Karpas-422 (cell line): ENCODE measurements at regions not wholly inside any gene's neighbourhood (a gene's known extent, or its start where the extent isn't known, plus 50 kb on each side); places are given as distances from the start of the nearest gene placed in this dataset.

Source experiments
- DNase-seq: peaks from one replicate; pipeline ENCODE4 v3.0.0-alpha.2; 2015
- H2AFZ ChIP-seq: fragments of 200-600 bp; sonication (generic); 2 replicates; pipeline ENCODE4 v1.6.1; 2014; ENCODE audit warnings: antibody characterized with exemption, low read length, mixed read lengths
- H3K27ac ChIP-seq: fragments of 200-600 bp; sonication (generic); 2 replicates; pipeline ENCODE4 v1.5.1; 2014; ENCODE audit warnings: mild to moderate bottlenecking, low read length, moderate library complexity
- H3K27me3 ChIP-seq: fragments of 200-600 bp; sonication (generic); 2 replicates; pipeline ENCODE4 v1.6.1; 2014; ENCODE audit warnings: low read length, mixed read lengths
- H3K36me3 ChIP-seq: fragments of 200-600 bp; sonication (generic); 2 replicates; pipeline ENCODE4 v1.6.1; 2014; ENCODE audit warnings: low read length, mixed read lengths; ENCODE audit not compliant: insufficient read depth
- H3K4me1 ChIP-seq: fragments of 200-600 bp; sonication (generic); 2 replicates; pipeline ENCODE4 v1.6.1; 2014; ENCODE audit warnings: mild to moderate bottlenecking, low read length, mixed read lengths
- H3K4me2 ChIP-seq: fragments of 200-600 bp; sonication (generic); 2 replicates; pipeline ENCODE4 v1.6.1; 2014; ENCODE audit warnings: low read length, low read depth, mild to moderate bottlenecking; ENCODE audit not compliant: poor library complexity, severe bottlenecking
- H3K4me3 ChIP-seq: fragments of 200-600 bp; sonication (generic); 2 replicates; pipeline ENCODE4 v1.5.1; 2014; ENCODE audit warnings: mild to moderate bottlenecking, antibody characterized with exemption, low read length, mixed read lengths
- H3K79me2 ChIP-seq: fragments of 200-600 bp; sonication (generic); 2 replicates; pipeline ENCODE4 v1.6.1; 2014; ENCODE audit warnings: mild to moderate bottlenecking, low read length, mixed read lengths
- H3K9ac ChIP-seq: fragments of 200-600 bp; sonication (generic); 2 replicates; pipeline ENCODE4 v1.6.0; 2014; ENCODE audit warnings: low read length
- H3K9me2 ChIP-seq: fragments of 200-600 bp; sonication (generic), shearing (Covaris generic); replicated peaks from 2 replicates; pipeline ENCODE4 v1.6.0; 2014; ENCODE audit warnings: mild to moderate bottlenecking, low read length, moderate library complexity; ENCODE audit not compliant: insufficient read depth
- H3K9me3 ChIP-seq: fragments of 300-700, 200-600 bp; sonication (generic); 2 replicates; pipeline ENCODE4 v1.6.1; 2014; ENCODE audit warnings: low read length, mixed read lengths
- H4K20me1 ChIP-seq: fragments of 200-600 bp; sonication (generic); 2 replicates; pipeline ENCODE4 v1.6.1; 2014; ENCODE audit warnings: mild to moderate bottlenecking, antibody characterized with exemption, low read length, low read depth; ENCODE audit not compliant: insufficient read depth

DNA sequence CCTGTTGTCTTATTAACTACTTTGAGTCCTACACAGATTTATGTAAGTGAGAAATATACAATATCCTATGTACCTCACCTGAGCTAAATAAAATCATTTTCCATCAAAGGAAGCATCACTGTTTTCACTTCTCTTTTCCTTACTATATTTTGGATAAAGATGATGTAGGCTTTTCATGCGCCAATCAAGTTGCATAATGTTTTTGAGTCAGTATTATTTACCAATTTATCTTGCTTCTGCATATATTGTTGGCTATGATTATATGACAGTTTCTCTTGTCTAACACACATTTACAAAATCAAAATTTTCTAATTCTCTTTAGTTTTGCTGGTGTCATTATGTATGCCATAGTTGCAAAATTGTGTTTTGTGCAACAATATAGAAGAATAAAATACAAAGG, 67.9 kb upstream of the FRY start:
- Histone ChIP-seq H3K27ac (no peak overlapping the region), H3K9me2 (no peaks in the 10 kb centered on the region), H2AFZ (no peak overlapping the region), H4K20me1 (no peaks in the 10 kb centered on the region), H3K9ac (no peak overlapping the region), H3K9me3 (no peaks in the 10 kb centered on the region), H3K27me3 (no peaks in the 10 kb centered on the region), H3K79me2 (no peaks in the 10 kb centered on the region), H3K4me3 (no peak overlapping the region), H3K36me3 (no peaks in the 10 kb centered on the region), H3K4me1 (no peaks in the 10 kb centered on the region), H3K4me2 (no peak overlapping the region)
- no peak for DNase-seq

DNA sequence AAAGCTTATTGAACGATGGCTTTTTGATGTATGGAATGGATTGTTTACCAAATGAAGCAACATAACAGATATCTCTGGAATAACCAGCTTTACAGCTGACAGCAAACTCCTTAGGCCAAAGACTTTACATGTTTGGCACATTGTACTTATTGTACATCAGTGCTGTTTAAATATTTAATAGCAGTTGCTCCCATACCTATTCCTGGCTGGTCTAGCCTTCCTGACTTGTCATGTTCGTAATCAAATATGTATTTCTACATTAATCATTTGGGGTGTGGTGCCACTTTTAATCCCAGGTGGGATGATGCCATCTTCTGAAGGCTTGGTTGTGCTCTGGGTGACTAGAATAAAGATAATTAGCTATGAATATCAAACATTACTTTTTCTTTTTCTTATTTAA, 67.4 kb upstream of the FRY start:
- Histone ChIP-seq H3K9me3 (no peaks in the 10 kb centered on the region), H2AFZ (no peak overlapping the region), H3K4me2 (no peak overlapping the region), H3K4me3 (no peak overlapping the region), H4K20me1 (no peaks in the 10 kb centered on the region), H3K27ac (no peak overlapping the region), H3K27me3 (no peaks in the 10 kb centered on the region), H3K9ac (no peak overlapping the region), H3K4me1 (no peaks in the 10 kb centered on the region), H3K9me2 (no peaks in the 10 kb centered on the region), H3K36me3 (no peaks in the 10 kb centered on the region), H3K79me2 (no peaks in the 10 kb centered on the region)
- DNase-seq, result no peak

DNA sequence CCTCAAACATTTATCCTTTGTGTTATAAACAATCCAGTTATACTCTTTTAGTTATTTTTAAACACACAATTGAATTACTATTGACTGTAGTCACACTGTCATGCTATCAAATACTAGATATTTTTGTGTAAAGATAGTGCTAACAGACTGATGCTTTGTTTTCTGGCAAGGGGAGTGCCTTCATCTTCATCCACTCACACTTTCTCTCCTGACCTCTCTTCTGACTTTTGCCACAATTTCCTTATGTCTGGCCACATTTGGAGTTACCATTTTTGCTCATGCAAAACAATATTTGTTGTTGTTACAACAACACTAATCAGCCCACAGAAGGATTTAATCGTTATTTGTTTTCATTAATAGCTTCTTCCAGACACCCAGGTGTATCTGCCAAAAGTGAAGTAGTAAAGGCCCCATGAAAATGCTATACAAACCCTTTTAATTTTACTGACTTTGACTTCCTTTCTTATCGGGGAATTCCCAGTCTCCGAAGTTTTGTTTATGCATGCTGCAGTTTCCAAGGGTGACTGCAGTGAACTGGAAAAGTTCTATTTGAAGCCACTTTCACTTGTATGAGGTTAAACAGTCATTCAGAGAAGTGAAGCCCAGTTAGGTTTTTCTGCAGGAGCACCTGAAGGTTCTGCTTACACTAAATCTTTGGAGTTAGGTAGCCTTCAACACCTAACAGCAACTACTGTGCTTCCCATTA, 66.1 kb upstream of the FRY start:
- no peak overlapping the region for H3K4me2 ChIP-seq
- H3K4me3 ChIP-seq, result no peak overlapping the region
- no peaks in the 10 kb centered on the region for H3K27me3 ChIP-seq
- no peaks in the 10 kb centered on the region for H3K4me1 ChIP-seq
- H3K79me2 ChIP-seq, result no peaks in the 10 kb centered on the region
- no peak overlapping the region for H2AFZ ChIP-seq
- no peaks in the 10 kb centered on the region for H3K9me3 ChIP-seq
- H3K36me3 ChIP-seq, result no peaks in the 10 kb centered on the region
- H3K27ac ChIP-seq, result no peak overlapping the region
- no peak for DNase-seq
- H4K20me1 ChIP-seq, result no peaks in the 10 kb centered on the region
- no peak overlapping the region for H3K9ac ChIP-seq
- no peaks in the 10 kb centered on the region for H3K9me2 ChIP-seq

DNA sequence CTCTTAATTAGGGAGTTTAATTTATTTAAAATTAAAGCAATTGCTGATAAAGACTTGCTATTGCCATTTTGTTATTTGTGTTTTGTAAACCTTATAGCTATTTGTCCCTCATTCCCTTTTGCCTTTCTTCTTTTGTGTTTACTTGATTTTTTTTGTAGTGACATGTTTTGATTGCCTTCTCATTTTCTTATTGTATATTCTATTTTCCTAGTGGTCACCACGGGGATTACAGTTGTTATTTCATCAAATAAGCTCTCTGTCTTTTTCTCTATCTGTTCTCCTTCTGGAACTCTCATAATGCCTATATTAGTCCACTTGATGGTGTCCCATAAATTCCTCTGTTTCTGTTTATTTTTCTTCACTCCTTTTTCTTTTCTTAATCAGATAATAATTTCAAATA, 64.4 kb upstream of the FRY start:
- H2AFZ ChIP-seq, result no peak overlapping the region
- no peak overlapping the region for H3K27ac ChIP-seq
- H3K4me2 ChIP-seq, result no peak overlapping the region
- no peak overlapping the region for H3K9ac ChIP-seq
- DNase-seq, result no peak
- H3K4me1 ChIP-seq, result no peaks in the 10 kb centered on the region
- H3K27me3 ChIP-seq, result no peaks in the 10 kb centered on the region
- no peaks in the 10 kb centered on the region for H4K20me1 ChIP-seq
- no peak overlapping the region for H3K4me3 ChIP-seq
- H3K9me3 ChIP-seq, result no peaks in the 10 kb centered on the region
- no peaks in the 10 kb centered on the region for H3K9me2 ChIP-seq
- no peaks in the 10 kb centered on the region for H3K36me3 ChIP-seq
- no peaks in the 10 kb centered on the region for H3K79me2 ChIP-seq

DNA sequence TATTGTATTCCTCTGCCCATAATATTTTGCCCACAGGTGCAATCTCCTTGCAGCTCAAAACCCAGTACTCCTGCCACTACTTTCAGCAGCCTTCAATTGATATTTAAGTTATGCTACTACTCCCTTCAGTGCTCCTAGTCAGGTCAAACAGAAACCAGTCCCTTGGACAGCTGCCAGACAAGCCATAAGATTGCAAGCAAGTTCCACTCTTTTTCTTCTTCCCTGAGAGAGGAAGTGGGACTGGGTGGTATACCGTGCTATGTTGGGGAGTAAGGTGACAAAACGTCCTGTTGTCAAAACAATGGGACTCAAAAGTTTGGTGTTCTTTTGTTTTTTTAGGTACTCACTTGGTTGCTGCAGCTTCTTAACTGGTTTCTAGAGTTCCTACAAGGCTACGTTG, 63.1 kb upstream of the FRY start:
- Histone ChIP-seq H3K4me3 (no peak overlapping the region), H3K27me3 (no peaks in the 10 kb centered on the region), H3K36me3 (no peaks in the 10 kb centered on the region), H3K79me2 (no peaks in the 10 kb centered on the region), H3K27ac (no peak overlapping the region), H3K4me1 (no peaks in the 10 kb centered on the region), H2AFZ (no peak overlapping the region), H3K9ac (no peak overlapping the region), H3K4me2 (no peak overlapping the region), H4K20me1 (no peaks in the 10 kb centered on the region), H3K9me2 (no peaks in the 10 kb centered on the region), H3K9me3 (no peaks in the 10 kb centered on the region)
- DNase-seq, result no peak

DNA sequence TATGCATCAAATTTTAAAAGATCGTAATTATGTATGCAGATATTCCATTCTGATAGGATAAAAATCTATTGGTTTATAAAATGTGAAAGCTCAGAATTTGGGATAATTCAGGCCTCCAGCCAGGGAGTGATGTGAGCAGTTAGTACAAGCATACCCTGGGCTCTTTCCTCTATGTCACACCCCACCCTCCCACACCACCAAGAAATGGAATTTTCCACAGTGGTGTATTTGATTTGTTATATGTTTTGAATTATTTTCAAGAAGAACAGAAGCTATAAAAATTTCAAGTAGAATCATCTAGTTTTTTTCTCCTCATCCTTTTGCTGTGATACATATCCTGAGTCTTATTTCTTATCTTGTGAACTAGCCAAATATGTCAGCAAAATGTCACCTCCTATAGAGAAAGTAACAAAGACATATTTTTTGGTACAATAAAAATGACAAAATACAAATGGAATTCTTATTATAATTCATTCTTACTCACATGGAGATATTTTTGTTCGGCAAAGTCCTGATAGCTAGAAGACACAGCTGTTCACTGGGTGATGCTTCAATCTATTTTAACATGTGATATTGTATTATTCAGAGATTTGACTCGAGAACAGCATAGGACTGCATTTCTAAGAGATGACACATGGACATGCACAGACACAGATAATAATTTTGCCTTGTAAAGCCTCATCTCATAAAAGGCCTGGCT, 61.2 kb upstream of the FRY start:
- Histone ChIP-seq H3K27me3 (no peaks in the 10 kb centered on the region), H2AFZ (no peak overlapping the region), H3K9ac (no peak overlapping the region), H3K9me2 (no peaks in the 10 kb centered on the region), H3K36me3 (no peaks in the 10 kb centered on the region), H3K27ac (no peak overlapping the region), H4K20me1 (no peaks in the 10 kb centered on the region), H3K4me2 (no peak overlapping the region), H3K4me1 (no peaks in the 10 kb centered on the region), H3K79me2 (no peaks in the 10 kb centered on the region), H3K4me3 (no peak overlapping the region), H3K9me3 (no peaks in the 10 kb centered on the region)
- no peak for DNase-seq

DNA sequence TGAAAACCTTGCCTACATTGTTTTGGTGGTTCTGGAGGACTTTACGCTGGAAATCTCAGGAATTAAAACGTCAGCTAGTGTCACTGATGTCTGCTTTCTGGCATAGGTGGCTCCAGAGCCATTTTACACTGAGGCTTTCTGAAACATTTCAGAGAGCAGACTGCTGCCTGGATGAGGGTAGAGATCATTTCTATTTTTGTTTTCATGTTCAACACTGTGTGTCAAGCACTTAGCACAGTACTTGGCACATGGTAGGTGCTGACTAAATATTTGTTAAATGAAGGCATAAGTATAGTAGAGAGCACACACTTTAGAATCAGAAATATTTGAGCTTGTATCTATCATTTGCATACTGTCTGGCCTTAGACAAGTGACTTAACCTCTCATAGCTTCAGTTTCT, 59.1 kb upstream of the FRY start:
- H3K4me3 ChIP-seq, result no peak overlapping the region
- no peaks in the 10 kb centered on the region for H3K27me3 ChIP-seq
- no peak overlapping the region for H3K4me2 ChIP-seq
- H3K4me1 ChIP-seq, result no peaks in the 10 kb centered on the region
- H4K20me1 ChIP-seq, result no peaks in the 10 kb centered on the region
- H3K36me3 ChIP-seq, result no peaks in the 10 kb centered on the region
- no peak overlapping the region for H3K27ac ChIP-seq
- H3K9me3 ChIP-seq, result no peaks in the 10 kb centered on the region
- no peak overlapping the region for H2AFZ ChIP-seq
- H3K9ac ChIP-seq, result no peak overlapping the region
- no peaks in the 10 kb centered on the region for H3K79me2 ChIP-seq
- no peak for DNase-seq
- H3K9me2 ChIP-seq, result no peaks in the 10 kb centered on the region

DNA sequence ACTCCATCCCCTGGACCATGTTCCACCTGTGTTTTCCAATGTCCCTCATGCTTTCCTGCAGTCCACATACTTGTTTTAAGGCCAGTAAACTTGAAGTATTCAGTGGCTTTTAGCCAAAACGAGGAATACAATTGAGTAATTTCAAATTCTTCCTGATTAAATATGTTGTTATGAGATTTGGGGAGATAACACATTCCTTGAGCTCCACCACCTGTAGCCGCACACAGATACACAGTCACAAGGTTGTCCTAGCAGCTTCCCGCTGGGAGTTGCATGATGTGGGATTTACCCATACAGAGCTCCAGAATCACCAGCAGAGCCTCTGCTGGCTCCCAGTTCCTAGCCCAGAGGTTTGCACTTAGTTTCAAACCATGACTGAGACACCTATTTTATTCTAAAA, 53.6 kb upstream of the FRY start:
- no peak overlapping the region for H3K4me3 ChIP-seq
- H3K27ac ChIP-seq, result no peak overlapping the region
- no peaks in the 10 kb centered on the region for H3K9me3 ChIP-seq
- no peaks in the 10 kb centered on the region for H3K27me3 ChIP-seq
- H3K4me1 ChIP-seq, result no peaks in the 10 kb centered on the region
- no peaks in the 10 kb centered on the region for H3K79me2 ChIP-seq
- DNase-seq, result no peak
- no peaks in the 10 kb centered on the region for H3K36me3 ChIP-seq
- H4K20me1 ChIP-seq, result no peaks in the 10 kb centered on the region
- H3K9ac ChIP-seq, result no peak overlapping the region
- H3K4me2 ChIP-seq, result no peak overlapping the region
- H2AFZ ChIP-seq, result no peak overlapping the region
- H3K9me2 ChIP-seq, result no peaks in the 10 kb centered on the region
